Smooth muscle cell (in vitro differentiated cells): ENCODE measurements at regions not wholly inside any gene's neighbourhood (a gene's known extent, or its start where the extent isn't known, plus 50 kb on each side); places are given as distances from the start of the nearest gene placed in this dataset.

Experiments used
- DNase-seq: peaks from one replicate; lab custom pipeline; 2025; ENCODE audit not compliant: unreplicated experiment; lab: John Stamatoyannopoulos, UW
- H2AFZ ChIP-seq: fragments of 200-600 bp; sonication (generic); 2 replicates; pipeline ENCODE4 v1.6.0; 2016; ENCODE audit warnings: antibody characterized with exemption, low read depth, mild to moderate bottlenecking
- H3F3A ChIP-seq: fragments of 200-600 bp; sonication (generic); 2 replicates; pipeline ENCODE4 v1.6.0; 2017; ENCODE audit warnings: antibody characterized with exemption, low read depth
- H3K27ac ChIP-seq: fragments of 200-600 bp; sonication (generic); 2 replicates; pipeline ENCODE4 v1.5.1; 2016; ENCODE audit warnings: low read depth, mild to moderate bottlenecking
- H3K27me3 ChIP-seq: fragments of 200-600 bp; sonication (generic); 2 replicates; pipeline ENCODE4 v1.6.1; 2016; ENCODE audit warnings: low read depth, mild to moderate bottlenecking
- H3K36me3 ChIP-seq: fragments of 200-600 bp; sonication (generic); 2 replicates; pipeline ENCODE4 v1.5.1; 2016; ENCODE audit warnings: low read depth
- H3K4me1 ChIP-seq: fragments of 200-600 bp; sonication (generic); 2 replicates; pipeline ENCODE4 v1.5.1; 2016; ENCODE audit warnings: low read depth
- H3K4me2 ChIP-seq: fragments of 200-600 bp; sonication (generic); 2 replicates; pipeline ENCODE4 v1.6.0; 2016; ENCODE audit warnings: mild to moderate bottlenecking
- H3K4me3 ChIP-seq: fragments of 200-600 bp; sonication (generic); 2 replicates; pipeline ENCODE4 v1.5.1; 2016; ENCODE audit warnings: mild to moderate bottlenecking
- H3K79me2 ChIP-seq: fragments of 200-600 bp; sonication (generic); 2 replicates; pipeline ENCODE4 v1.6.0; 2016; ENCODE audit warnings: low read depth, mild to moderate bottlenecking
- H3K9ac ChIP-seq: fragments of 200-600 bp; sonication (generic); 2 replicates; pipeline ENCODE4 v1.6.0; 2016; ENCODE audit warnings: low read depth
- H3K9me3 ChIP-seq: fragments of 200-600 bp; sonication (generic); replicated peaks from 2 replicates; pipeline ENCODE4 v1.5.1; 2016; ENCODE audit warnings: low read depth
- H4K20me1 ChIP-seq: fragments of 200-600 bp; sonication (generic); 2 replicates; pipeline ENCODE4 v1.6.0; 2016; ENCODE audit warnings: low read depth
- CTCF ChIP-seq: fragments of 200-600 bp; sonication (generic); IDR thresholded peaks from 2 replicates; pipeline ENCODE4 v1.5.1; 2017; ENCODE audit warnings: borderline replicate concordance, mild to moderate bottlenecking, antibody characterized with exemption; ENCODE audit not compliant: insufficient read depth, poor library complexity, severe bottlenecking
- WGBS: methylation state at CpG from one replicate; pipeline ENCODE4 v1.1.7; 2016; ENCODE audit warnings: low lambda C conversion rate; 5-methylcytosine and 5-hydroxymethylcytosine counted together

GRCh38 chrX:39096599-39096998, 295.3 kb downstream of the MID1IP1 start:
- TF ChIP-seq CTCF, result no peak
- Histone ChIP-seq H3K36me3 (no peaks in the 10 kb centered on the region), H3K4me2 (no peak overlapping the region), H4K20me1 (no peaks in the 10 kb centered on the region), H3F3A (no peaks in the 10 kb centered on the region), H3K9me3 (no peaks in the 10 kb centered on the region), H3K27ac (no peak overlapping the region), H2AFZ (no peak overlapping the region), H3K79me2 (no peaks in the 10 kb centered on the region), H3K4me3 (no peak overlapping the region), H3K9ac (no peak overlapping the region), H3K4me1 (no peaks in the 10 kb centered on the region), H3K27me3 (no peaks in the 10 kb centered on the region)
- 50% methylated on average over 1 of the region's 1 CpG for WGBS
- DNase-seq, result no peak

- no peak overlapping the region for H3K4me3 ChIP-seq
- DNase-seq, result no peak
- no peak overlapping the region for H3K4me2 ChIP-seq
- no peak overlapping the region for H2AFZ ChIP-seq
- no peaks in the 10 kb centered on the region for H3F3A ChIP-seq
- H3K27ac ChIP-seq, result no peak overlapping the region
- H3K79me2 ChIP-seq, result no peaks in the 10 kb centered on the region
- H3K36me3 ChIP-seq, result no peaks in the 10 kb centered on the region
- no peaks in the 10 kb centered on the region for H4K20me1 ChIP-seq
- no peaks in the 10 kb centered on the region for H3K4me1 ChIP-seq
- no peak for TF ChIP-seq CTCF
- H3K27me3 ChIP-seq, result no peaks in the 10 kb centered on the region
- no peaks in the 10 kb centered on the region for H3K9me3 ChIP-seq
- WGBS, result 88% methylated on average over 1 of the region's 1 CpG
- no peak overlapping the region for H3K9ac ChIP-seq
Measured at GRCh38 chrX:39104745-39105144, 303.5 kb downstream of the MID1IP1 start.

GRCh38 chrX:39112143-39112542, 310.9 kb downstream of the MID1IP1 start:
- no peak overlapping the region for H3K27ac ChIP-seq
- no peak for TF ChIP-seq CTCF
- no peaks in the 10 kb centered on the region for H3F3A ChIP-seq
- H2AFZ ChIP-seq, result no peak overlapping the region
- H3K79me2 ChIP-seq, result no peaks in the 10 kb centered on the region
- DNase-seq, result no peak
- no peaks in the 10 kb centered on the region for H3K27me3 ChIP-seq
- H3K9ac ChIP-seq, result no peak overlapping the region
- 62% methylated on average over 3 of the region's 3 CpGs for WGBS
- H3K9me3 ChIP-seq, result peaks cover 17% of the 10 kb centered on the region
- H3K4me2 ChIP-seq, result no peak overlapping the region
- no peaks in the 10 kb centered on the region for H4K20me1 ChIP-seq
- no peaks in the 10 kb centered on the region for H3K36me3 ChIP-seq
- H3K4me3 ChIP-seq, result no peak overlapping the region
- H3K4me1 ChIP-seq, result no peaks in the 10 kb centered on the region

- no peak overlapping the region for H3K4me3 ChIP-seq
- TF ChIP-seq CTCF, result no peak
- DNase-seq, result no peak
- H3K9ac ChIP-seq, result no peak overlapping the region
- H3K9me3 ChIP-seq, result peaks cover 16% of the 10 kb centered on the region
- no peaks in the 10 kb centered on the region for H3K4me1 ChIP-seq
- no peak overlapping the region for H3K27ac ChIP-seq
- no peaks in the 10 kb centered on the region for H3K36me3 ChIP-seq
- H3K27me3 ChIP-seq, result no peaks in the 10 kb centered on the region
- no peaks in the 10 kb centered on the region for H3F3A ChIP-seq
- H2AFZ ChIP-seq, result no peak overlapping the region
- no peaks in the 10 kb centered on the region for H3K79me2 ChIP-seq
- no peak overlapping the region for H3K4me2 ChIP-seq
- H4K20me1 ChIP-seq, result no peaks in the 10 kb centered on the region
Measured at GRCh38 chrX:39115166-39115565, 313.9 kb downstream of the MID1IP1 start.
